Panc1 (cell line): ENCODE measurements at regions not wholly inside any gene's neighbourhood (a gene's known extent, or its start where the extent isn't known, plus 50 kb on each side); places are given as distances from the start of the nearest gene placed in this dataset.

Experiments used
- ATAC-seq: fragments of 200-7000 bp; cut with Tn5 transposase; 2 replicates; pipeline ENCODE4 v1.9.1; 2020; ENCODE audit warnings: mild to moderate bottlenecking, moderate library complexity
- BruUV-seq: library from RNA; stranded (reverse); fragments of 400-500 nt; replicated peaks from 2 replicates; lab custom pipeline; 2021; lab: Mats Ljungman, UMichigan
- CTCF ChIA-PET: fragments of 300-600 bp; sonication (Branson Sonifier 250); formaldehyde crosslinking; loops from one replicate; lab custom pipeline; 2022; ENCODE audit warnings: antibody characterized with exemption; lab: Charles Lee
- POLR2A ChIA-PET: fragments of 300-600 bp; sonication (Branson Sonifier 250); formaldehyde crosslinking; loops from one replicate; lab custom pipeline; 2022; ENCODE audit warnings: antibody characterized with exemption; lab: Charles Lee
- DNase-seq: peaks from one replicate; pipeline ENCODE4 v3.0.0-alpha.2; 2010; ENCODE audit warnings: low read depth, low spot score
- H3K27ac ChIP-seq: 2 replicates; pipeline ENCODE4 v1.5.1; 2011; ENCODE audit warnings: mild to moderate bottlenecking, low read length, inconsistent platforms
- H3K27me3 ChIP-seq: fragments of 200-500 bp; sonication (Bioruptor generic); 2 replicates; pipeline ENCODE4 v1.6.0; 2014; ENCODE audit warnings: low read length, inconsistent platforms; ENCODE audit not compliant: control insufficient read depth, insufficient read depth
- H3K36me3 ChIP-seq: fragments of 200-500 bp; sonication (Bioruptor generic); 2 replicates; pipeline ENCODE4 v1.5.1; 2014; ENCODE audit warnings: inconsistent platforms, mild to moderate bottlenecking, low read length, moderate library complexity; ENCODE audit not compliant: control insufficient read depth, insufficient read depth
- H3K4me1 ChIP-seq: 2 replicates; pipeline ENCODE4 v1.5.1; 2011; ENCODE audit warnings: inconsistent platforms, mild to moderate bottlenecking, low read length, moderate library complexity; ENCODE audit not compliant: control insufficient read depth, insufficient read depth
- H3K4me3 ChIP-seq, 2 experiments: 2 replicates each; pipeline ENCODE4 v1.5.1; 2011 to 2012; ENCODE audit warnings: low read depth in 2 of 2, low read length in 2 of 2, mild to moderate bottlenecking in 2 of 2, inconsistent platforms in 1 of 2, moderate library complexity in 1 of 2
- H3K9me3 ChIP-seq: fragments of 200-500 bp; sonication (Bioruptor generic); 2 replicates; pipeline ENCODE4 v1.5.1; 2014; ENCODE audit warnings: low read depth, mild to moderate bottlenecking, inconsistent platforms, low read length, moderate library complexity; ENCODE audit not compliant: control insufficient read depth, insufficient read depth
- CTCF ChIP-seq: fragments of 450-650 bp; IDR thresholded peaks from 2 replicates; pipeline ENCODE4 v1.5.1; 2017; ENCODE audit warnings: mild to moderate bottlenecking
- POLR2AphosphoS5 ChIP-seq: IDR thresholded peaks from 2 replicates; pipeline ENCODE4 v1.6.1; 2012; ENCODE audit warnings: mild to moderate bottlenecking, low read depth, low read length, moderate library complexity
- REST ChIP-seq, 2 experiments: IDR thresholded peaks; 2 replicates each; pipeline ENCODE4 v1.6.1; 2011 to 2012; ENCODE audit warnings: low read depth in 2 of 2, control low read depth in 1 of 2, low read length in 1 of 2, mild to moderate bottlenecking in 1 of 2, moderate library complexity in 1 of 2; ENCODE audit not compliant: insufficient read depth in 1 of 2
- SIN3A ChIP-seq: IDR thresholded peaks from 2 replicates; pipeline ENCODE4 v1.6.1; 2012; ENCODE audit warnings: low read depth, mild to moderate bottlenecking, low read length, moderate library complexity, borderline replicate concordance; ENCODE audit not compliant: insufficient read depth
- TCF7L2 ChIP-seq: IDR thresholded peaks from 2 replicates; pipeline ENCODE4 v1.6.1; 2011; ENCODE audit warnings: mild to moderate bottlenecking, low read depth, low read length, inconsistent platforms
- in situ Hi-C: cut with HindIII; loops from 2 replicates; pipeline ENCODE4 v1.10.0; 2016; ENCODE audit warnings: low sequenced_read_pairs, low pct_unique_long_range_greater_than_20kb
- intact Hi-C: fragments of 100-400 bp; cut with micrococcal nuclease; formaldehyde crosslinking; loops from one replicate; pipeline ENCODE4 v1.10.0; 2022; ENCODE audit not compliant: unreplicated experiment

GRCh38 chr11:56852131-56852530 lies 103.6 kb upstream of the OR9G4 start:
- Histone ChIP-seq H3K27me3 (no peaks in the 10 kb centered on the region), H3K36me3 (no peaks in the 10 kb centered on the region), H3K27ac (no peak overlapping the region), H3K4me3 (no peak overlapping the region), H3K9me3 (peaks cover 2% of the 10 kb centered on the region; the same call in 1 of the 2 replicates), H3K4me1 (no peaks in the 10 kb centered on the region)
- ATAC-seq: no peak
- CTCF ChIA-PET: no interaction called here
- POLR2A ChIA-PET: no interaction called here
- intact Hi-C loops: no loop called here
- TF ChIP-seq POLR2AphosphoS5 (no peak), CTCF (no peak), SIN3A (no peak), TCF7L2 (no peak), REST (IDR thresholded peaks at IDR 0.05; ENCODE audit: insufficient read depth in 1 of 2, low read depth in 2 of 2, low read length in 1 of 2) (no peak)
- in situ Hi-C loops: no loop called here
- BruUV-seq: no TSS peak
- DNase-seq: no peak

- POLR2A ChIA-PET: no interaction called here
- no peaks in the 10 kb centered on the region for H3K36me3 ChIP-seq
- ATAC-seq: no peak
- no peak overlapping the region for H3K4me3 ChIP-seq
- H3K4me1 ChIP-seq: no peaks in the 10 kb centered on the region
- no TSS peak for BruUV-seq
- in situ Hi-C loops: loop anchor here (10.0 kb wide), 1 partner anchor 285 kb away; no protein-coding TSS in a partner anchor
- intact Hi-C loops: no loop called here
- DNase-seq: no peak
- no peak overlapping the region for H3K27ac ChIP-seq
- peaks cover 2% of the 10 kb centered on the region; the same call in 1 of the 2 replicates for H3K9me3 ChIP-seq
- TF ChIP-seq REST (IDR thresholded peaks at IDR 0.05; ENCODE audit: insufficient read depth in 1 of 2, low read depth in 2 of 2, low read length in 1 of 2) (no peak), TCF7L2 (no peak), POLR2AphosphoS5 (no peak), CTCF (no peak), SIN3A (no peak)
- H3K27me3 ChIP-seq: no peaks in the 10 kb centered on the region
- CTCF ChIA-PET: no interaction called here
Observed at GRCh38 chr11:56849852-56850251, 101.4 kb upstream of the OR9G4 start.
